Mucosa of rectum (tissue), 2 donors: ENCODE measurements at regions not wholly inside any gene's neighbourhood (a gene's known extent, or its start where the extent isn't known, plus 50 kb on each side); places are given as distances from the start of the nearest gene placed in this dataset.
A peak's percentile ranks its signal among the peaks of the same experiment; 100 is the strongest.
"Not testable (repeated sequence)": the region's sequence is repeated elsewhere in the genome, so short reads cannot be mapped to it uniquely, and the experiment has no call there.

Source experiments
- H3K27ac ChIP-seq, 2 donors: one replicate each; pipeline ENCODE4 v1.7.0; 2013; ENCODE audit warnings: inconsistent platforms in 2 of 2, low read depth in 2 of 2, low read length in 2 of 2
- H3K27me3 ChIP-seq, 2 donors: one replicate each; pipeline ENCODE4 v1.7.0; 2013; ENCODE audit warnings: low read length in 2 of 2; ENCODE audit not compliant: control insufficient read depth in 2 of 2, insufficient read depth in 2 of 2
- H3K36me3 ChIP-seq, 2 donors: one replicate each; pipeline ENCODE4 v1.7.0; 2013; ENCODE audit warnings: low read length in 2 of 2; ENCODE audit not compliant: control insufficient read depth in 2 of 2, insufficient read depth in 2 of 2
- H3K4me1 ChIP-seq, 2 donors: one replicate each; pipeline ENCODE4 v1.7.0; 2013; ENCODE audit warnings: low read length in 2 of 2, mild to moderate bottlenecking in 1 of 2; ENCODE audit not compliant: control insufficient read depth in 2 of 2, insufficient read depth in 2 of 2
- H3K4me3 ChIP-seq, 2 donors: one replicate each; pipeline ENCODE4 v1.7.0; 2013; ENCODE audit warnings: low read length in 2 of 2
- H3K9ac ChIP-seq, 2 donors: one replicate each; pipeline ENCODE4 v1.7.0; 2013; ENCODE audit warnings: low read length in 2 of 2, low read depth in 1 of 2, mild to moderate bottlenecking in 1 of 2
- H3K9me3 ChIP-seq, 2 donors: one replicate each; pipeline ENCODE4 v1.7.0; 2013; ENCODE audit warnings: low read length in 2 of 2; ENCODE audit not compliant: control insufficient read depth in 2 of 2
- donor health status: healthy.
- donor health status: Normal muscosa, but diverticular disease.

DNA sequence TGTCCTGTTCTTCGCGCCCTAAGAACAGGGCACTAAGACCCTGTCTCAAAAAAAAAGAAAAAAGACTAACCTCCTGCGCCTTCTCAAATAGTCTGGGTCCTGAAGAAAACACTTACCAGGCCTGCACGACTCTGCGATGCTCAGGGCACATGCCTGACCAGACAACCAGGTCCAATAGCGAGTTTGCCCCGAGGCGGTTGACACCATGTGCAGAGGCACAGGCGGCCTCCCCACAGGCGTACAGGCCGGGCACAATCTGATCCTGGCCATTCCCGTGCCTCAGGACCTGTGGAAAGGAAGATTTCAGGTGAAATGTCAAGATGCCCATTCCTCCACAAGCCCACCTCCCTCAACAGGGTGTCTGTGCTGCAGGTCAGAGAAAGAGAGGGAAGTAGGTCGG lies 65.9 kb upstream of the TNK2 start:
- H3K27ac ChIP-seq, H3K9me3 ChIP-seq, H3K27me3 ChIP-seq, H3K9ac ChIP-seq, H3K4me1 ChIP-seq, H3K4me3 ChIP-seq: not testable (repeated sequence)
- peaks cover 25 to 31% of the 10 kb centered on the region in 2 donors for H3K36me3 ChIP-seq

- H3K9me3 ChIP-seq, H3K27me3 ChIP-seq: not testable (repeated sequence)
- peaks cover 25 to 31% of the 10 kb centered on the region in 2 donors for H3K36me3 ChIP-seq
Measured at GRCh38 chr3:195970873-195971272, 62.5 kb upstream of the TNK2 start.

DNA sequence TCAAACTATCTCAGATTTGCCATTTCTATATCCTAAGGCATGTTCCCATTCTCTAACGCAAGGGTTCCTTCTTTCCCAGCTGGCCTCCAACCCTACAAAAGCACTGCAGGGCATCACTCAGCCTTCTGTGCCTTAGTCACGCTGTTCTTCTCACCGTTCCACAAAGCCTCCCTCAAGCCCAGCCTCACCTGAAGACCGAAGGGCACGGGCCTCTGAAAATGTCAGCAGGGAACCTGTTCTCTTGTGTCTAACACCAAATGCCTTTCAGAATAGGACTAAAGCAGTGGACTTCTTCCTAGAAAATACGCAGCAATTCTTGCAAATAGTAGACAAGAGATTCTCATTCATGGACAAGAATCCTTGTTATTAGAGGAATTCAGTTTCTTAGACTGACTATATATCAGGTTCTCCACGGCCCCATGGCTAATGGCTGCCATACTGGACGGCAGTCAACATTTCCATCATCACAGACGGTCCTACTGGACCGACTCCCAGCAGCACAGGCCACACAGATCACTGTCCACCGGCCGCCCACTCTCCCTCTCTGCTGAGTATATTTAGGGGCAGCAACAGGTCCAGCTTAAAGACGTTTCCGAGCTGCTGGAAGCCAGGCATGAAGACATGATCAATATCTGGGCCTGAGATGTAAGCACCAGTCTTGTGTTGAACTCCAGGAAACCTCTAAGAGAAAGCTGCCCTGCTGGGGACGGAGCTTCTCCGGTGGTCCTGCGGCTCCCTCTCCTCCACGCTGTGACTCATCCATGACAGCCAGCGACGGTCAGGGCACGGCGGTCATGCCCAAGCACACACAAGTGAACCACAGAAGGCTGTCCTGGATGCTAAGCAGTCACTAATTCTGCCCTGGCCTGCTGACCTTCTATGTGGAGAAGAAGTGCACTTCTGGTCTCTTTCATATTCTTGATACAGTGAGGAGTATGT lies 61.8 kb upstream of the TNK2 start:
- H3K4me1 ChIP-seq, H3K9me3 ChIP-seq, H3K27me3 ChIP-seq, H3K4me3 ChIP-seq, H3K9ac ChIP-seq, H3K27ac ChIP-seq: not testable (repeated sequence)
- peaks cover 28 to 33% of the 10 kb centered on the region in 2 donors for H3K36me3 ChIP-seq

More at GRCh38 chr3:195970873-195971272, 62.5 kb upstream of the TNK2 start:
- not testable (repeated sequence) for H3K4me3 ChIP-seq, H3K27ac ChIP-seq, H3K9ac ChIP-seq, H3K4me1 ChIP-seq

DNA sequence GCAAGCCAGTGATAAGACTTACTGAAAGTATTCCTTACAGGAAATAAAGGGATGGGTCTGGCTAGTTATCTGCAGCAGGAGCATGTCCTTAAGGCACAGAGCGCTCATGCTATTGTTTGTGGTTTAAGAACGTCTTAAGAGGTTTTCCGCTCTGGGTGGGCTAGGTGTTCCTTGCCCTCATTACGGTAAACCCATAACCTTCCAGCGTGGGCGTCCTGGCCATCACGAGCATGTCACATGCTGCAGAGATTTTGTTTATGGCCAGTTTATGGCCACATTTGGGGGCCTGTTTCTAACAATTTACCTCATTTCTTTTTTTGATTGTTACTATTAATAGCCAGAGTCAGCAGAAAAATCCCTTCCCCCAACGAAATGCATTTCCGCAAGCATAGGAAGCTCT lies 61.0 kb upstream of the TNK2 start:
- not testable (repeated sequence) for H3K9me3 ChIP-seq, H3K27ac ChIP-seq, H3K27me3 ChIP-seq, H3K4me3 ChIP-seq, H3K9ac ChIP-seq
- Histone ChIP-seq H3K4me1 (peaks cover 10% of the 10 kb centered on the region in 2 donors), H3K36me3 (peaks cover 34 to 39% of the 10 kb centered on the region in 2 donors)

- H3K4me3 ChIP-seq, H3K9me3 ChIP-seq, H3K27me3 ChIP-seq, H3K9ac ChIP-seq, H3K27ac ChIP-seq: not testable (repeated sequence)
- Histone ChIP-seq H3K4me1 (peaks cover 10% of the 10 kb centered on the region in 2 donors), H3K36me3 (peaks cover 34 to 35% of the 10 kb centered on the region in 2 donors)
Measured at GRCh38 chr3:195968104-195968503, 59.8 kb upstream of the TNK2 start.

DNA sequence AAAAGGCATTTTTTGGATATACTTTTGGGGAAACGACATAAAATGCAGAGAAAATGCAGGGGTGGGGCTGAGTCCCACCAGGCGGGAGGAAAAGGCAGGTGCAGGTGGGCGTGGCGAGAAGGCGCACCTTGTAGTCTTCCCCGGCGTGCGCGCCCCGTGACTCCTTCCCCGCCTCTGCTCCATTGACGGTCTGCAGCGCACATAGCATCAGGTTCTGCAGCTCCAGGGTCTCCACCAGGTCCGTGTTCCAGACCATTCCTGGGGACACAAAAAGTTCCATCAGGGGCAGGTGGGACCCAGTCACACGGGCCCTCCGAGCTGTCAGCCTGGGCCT lies 59.0 kb upstream of the TNK2 start:
- not testable (repeated sequence) for H3K27ac ChIP-seq, H3K27me3 ChIP-seq, H3K4me3 ChIP-seq, H3K9ac ChIP-seq, H3K9me3 ChIP-seq
- Histone ChIP-seq H3K36me3 (peaks cover 34 to 38% of the 10 kb centered on the region in 2 donors), H3K4me1 (peaks cover 10% of the 10 kb centered on the region in 2 donors)

GRCh38 chr3:195966563-195967386 lies 58.4 kb upstream of the TNK2 start:
- Histone ChIP-seq H3K4me1 (peaks cover 10% of the 10 kb centered on the region in 2 donors), H3K36me3 (peaks cover 34 to 38% of the 10 kb centered on the region in 2 donors), H3K27ac (peak overlapping the region; percentile 68 to 71)
- H3K4me3 ChIP-seq, H3K9me3 ChIP-seq, H3K27me3 ChIP-seq, H3K9ac ChIP-seq: not testable (repeated sequence)

- not testable (repeated sequence) for H3K9ac ChIP-seq, H3K27me3 ChIP-seq, H3K4me3 ChIP-seq, H3K9me3 ChIP-seq
- Histone ChIP-seq H3K27ac (peak overlapping the region; percentile 70 to 86), H3K36me3 (peaks cover 24 to 30% of the 10 kb centered on the region in 2 donors), H3K4me1 (peaks cover 10% of the 10 kb centered on the region in 2 donors)
Measured at GRCh38 chr3:195965217-195965616, 56.9 kb upstream of the TNK2 start.

DNA sequence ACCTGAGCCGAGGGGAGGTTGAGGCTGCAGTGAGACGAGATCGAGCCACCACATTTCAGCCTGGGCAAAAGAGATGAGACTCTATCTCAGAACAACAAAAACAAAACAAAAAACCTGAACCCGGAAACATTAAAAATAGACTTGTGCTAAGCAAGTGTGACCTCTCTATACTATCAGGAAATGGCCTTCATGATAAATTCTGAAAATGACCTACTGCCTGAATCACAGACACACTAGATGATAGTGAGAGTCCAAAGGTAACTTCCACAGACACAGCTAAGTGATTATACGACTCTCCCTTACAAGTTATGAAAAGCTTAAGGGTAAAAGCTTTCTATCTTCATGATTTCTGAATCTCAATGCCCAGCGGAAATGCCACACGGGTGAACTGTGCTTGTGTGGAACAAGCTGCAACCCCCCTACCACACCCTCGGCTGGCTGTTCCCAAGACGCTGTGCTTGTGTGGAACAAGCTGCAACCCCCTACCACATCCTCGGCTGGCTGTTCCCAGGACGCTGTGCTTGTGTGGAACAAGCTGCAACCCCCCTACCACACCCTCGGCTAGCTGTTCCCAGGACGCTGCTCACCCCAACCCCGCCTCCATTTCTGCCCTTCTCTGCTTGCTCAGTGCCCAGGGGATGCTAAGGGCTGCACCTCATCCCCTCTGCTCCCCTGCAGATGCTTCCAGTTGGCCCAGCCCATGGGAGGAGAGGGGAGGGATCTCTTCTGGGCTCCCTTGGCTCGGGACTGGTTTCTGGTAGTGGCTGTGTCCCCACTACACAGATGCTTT lies 56.2 kb upstream of the TNK2 start:
- H3K27ac ChIP-seq, result peak overlapping the region; percentile 70 to 86
- not testable (repeated sequence) for H3K9me3 ChIP-seq, H3K4me3 ChIP-seq, H3K9ac ChIP-seq, H3K27me3 ChIP-seq
- peaks cover 19 to 25% of the 10 kb centered on the region in 2 donors for H3K36me3 ChIP-seq
- peaks cover 10% of the 10 kb centered on the region in 2 donors for H3K4me1 ChIP-seq
